GM18520 (cell line): ENCODE measurements at regions not wholly inside any gene's neighbourhood (a gene's known extent, or its start where the extent isn't known, plus 50 kb on each side); places are given as distances from the start of the nearest gene placed in this dataset.

Experiments
- ATAC-seq: cut with Tn5 transposase; IDR thresholded peaks from one replicate; pipeline ENCODE4 v1.9.1; 2021; ENCODE audit not compliant: unreplicated experiment

DNA sequence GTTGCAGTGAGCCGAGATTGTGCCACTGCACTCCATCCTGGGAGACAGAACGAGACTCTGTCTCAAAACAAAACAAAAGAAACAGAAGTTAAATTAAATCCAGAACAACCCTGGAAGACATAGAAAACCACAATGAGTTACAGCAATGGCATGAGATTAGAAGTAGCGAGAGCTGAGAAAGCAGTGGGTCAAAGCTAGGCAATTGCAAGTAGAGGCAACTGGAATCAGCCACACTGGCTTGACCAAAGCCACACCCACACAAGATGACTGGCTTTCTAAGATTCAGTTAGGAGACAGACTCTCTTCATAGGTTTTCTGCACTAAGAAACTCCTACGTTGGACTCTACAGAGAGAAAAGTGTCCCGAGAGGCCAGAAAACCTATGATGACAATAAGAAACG is 443.0 kb downstream of the GPM6A start:
- ATAC-seq = no peak

DNA sequence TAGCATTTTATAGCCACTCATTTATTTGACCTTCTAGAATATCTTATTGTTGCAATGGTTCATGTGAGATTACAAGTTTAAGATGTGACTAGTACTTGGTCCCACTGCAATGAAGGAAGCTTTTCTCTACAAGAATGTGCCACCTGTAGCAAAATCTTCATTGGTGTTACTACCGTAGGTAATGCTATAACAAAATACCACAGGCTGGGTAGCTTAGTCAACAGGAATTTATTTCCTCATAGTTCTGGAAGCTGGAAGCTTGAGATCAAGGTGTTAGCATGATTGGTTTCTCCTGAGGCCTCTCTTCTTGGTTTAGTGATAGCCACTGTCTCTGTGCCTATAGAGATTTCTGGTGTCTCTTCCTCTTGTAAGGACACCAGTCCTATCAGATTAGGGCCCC is 441.0 kb downstream of the GPM6A start:
- ATAC-seq = no peak

- no peak for ATAC-seq
Observed at GRCh38 chr4:175373031-175373430, 439.0 kb downstream of the GPM6A start.

DNA sequence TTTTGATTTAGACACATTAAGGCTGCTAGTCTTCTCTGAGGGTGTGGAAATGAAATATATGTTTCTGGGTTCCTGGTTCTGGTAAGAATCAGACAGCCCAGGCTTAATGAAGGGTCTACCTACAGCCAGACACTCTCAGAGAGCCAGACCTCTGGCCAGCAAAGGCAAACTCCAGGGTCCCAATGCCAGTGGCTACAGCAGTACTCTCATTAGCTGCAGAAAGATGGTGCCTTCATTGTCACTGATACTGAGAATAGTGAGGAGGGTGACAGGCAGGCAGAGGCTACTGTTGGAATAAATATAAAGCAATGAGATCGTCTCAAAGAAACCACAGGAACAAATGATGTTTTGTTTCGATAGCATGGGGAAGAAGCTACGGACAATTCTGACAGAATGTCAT is 437.6 kb downstream of the GPM6A start:
- no peak for ATAC-seq

DNA sequence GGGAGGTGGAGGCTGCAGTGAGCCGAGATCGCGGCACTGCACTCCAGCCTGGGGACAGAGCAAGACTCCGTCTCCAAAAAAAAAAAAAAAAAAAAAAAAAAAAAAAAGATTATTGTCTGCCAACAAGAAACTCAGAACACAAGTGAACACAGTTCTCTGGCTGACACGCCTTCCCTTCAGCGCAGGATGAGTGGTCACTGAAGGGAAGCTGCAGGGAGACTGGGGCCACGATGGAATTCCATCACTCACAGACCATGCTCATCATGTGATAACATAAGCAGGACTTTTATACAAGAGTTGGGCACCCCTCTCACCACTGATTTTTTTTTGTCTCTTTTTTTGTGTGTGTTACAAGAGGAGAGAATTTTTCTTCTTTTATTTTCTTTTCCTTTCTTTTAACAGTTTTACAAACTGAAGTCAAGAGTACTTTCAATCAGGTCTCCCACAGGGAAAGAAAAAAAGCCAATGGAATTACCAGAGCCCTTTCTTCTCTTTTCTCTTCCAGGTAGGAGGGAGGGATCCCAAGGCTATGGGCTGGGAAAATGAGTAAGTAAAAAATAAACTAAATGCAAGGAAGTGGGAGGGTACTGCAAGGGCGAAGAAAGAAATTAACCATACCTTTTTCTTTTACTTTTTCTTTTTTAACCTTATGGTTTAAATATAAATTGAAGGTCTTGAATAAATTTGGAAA is 435.6 kb downstream of the GPM6A start:
- ATAC-seq = no peak

- ATAC-seq = no peak
Observed at GRCh38 chr4:175377203-175377602, 434.9 kb downstream of the GPM6A start.

GRCh38 chr4:175378372-175378771 is 433.7 kb downstream of the GPM6A start:
- no peak for ATAC-seq

DNA sequence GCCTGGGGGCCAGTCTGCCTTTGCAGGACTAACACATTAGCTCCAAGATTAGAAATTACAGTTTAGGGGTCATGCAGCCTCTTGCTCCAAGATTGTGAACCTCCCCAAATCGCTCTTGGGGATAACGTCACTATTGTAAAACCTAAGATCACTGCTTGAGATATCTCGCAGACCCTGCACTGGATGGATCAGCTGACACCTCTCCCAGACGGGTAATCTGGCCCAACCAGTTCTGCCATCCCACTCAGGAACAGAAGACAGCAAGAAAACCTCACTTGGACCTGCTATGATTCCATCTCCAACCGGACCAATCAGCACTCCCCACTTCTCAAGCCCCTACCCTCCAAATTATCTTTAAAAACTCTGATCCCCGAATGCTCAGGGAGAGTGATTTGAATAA is 431.2 kb downstream of the GPM6A start:
- no peak for ATAC-seq

DNA sequence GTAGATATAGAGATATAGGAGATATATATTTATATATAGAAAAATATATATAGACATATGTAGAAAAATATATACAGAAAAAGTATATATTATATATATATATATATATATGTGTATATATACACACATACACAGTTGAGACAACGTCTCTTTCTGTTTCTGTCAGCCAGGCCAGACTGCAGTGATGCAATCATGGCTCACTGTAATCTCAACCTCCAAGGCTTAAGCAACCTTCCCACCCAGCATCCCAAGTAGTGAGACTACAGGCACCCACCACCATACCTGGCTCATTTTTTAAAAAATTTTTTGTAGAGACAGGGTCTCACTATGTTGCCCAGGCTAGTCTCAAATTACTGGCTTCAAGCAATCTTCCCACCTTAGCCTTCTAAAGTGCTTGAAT is 426.3 kb downstream of the GPM6A start:
- no peak for ATAC-seq

GRCh38 chr4:175386776-175387507 is 425.1 kb downstream of the GPM6A start:
- ATAC-seq = no peak

GRCh38 chr4:175394208-175394607 is 417.9 kb downstream of the GPM6A start:
- ATAC-seq = no peak

DNA sequence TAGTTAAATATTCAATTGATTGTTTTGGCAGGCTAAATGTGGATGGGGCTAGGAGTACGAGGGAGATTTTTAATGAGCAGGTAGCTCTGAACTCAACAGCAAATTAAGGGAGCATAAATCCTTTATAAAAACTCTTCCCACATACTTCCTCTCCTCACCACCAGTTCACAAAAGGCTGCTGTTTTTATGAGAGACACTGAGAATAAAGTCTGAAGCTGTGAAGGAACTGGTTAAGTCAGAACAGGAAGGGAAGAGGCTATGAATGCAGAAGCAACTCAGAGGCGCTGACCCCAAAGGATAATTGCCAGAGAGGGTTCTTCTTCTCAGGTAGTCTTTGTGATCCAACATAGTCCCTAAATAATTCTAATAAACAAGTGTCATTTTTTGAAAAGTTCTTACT is 406.1 kb downstream of the GPM6A start:
- ATAC-seq = no peak

DNA sequence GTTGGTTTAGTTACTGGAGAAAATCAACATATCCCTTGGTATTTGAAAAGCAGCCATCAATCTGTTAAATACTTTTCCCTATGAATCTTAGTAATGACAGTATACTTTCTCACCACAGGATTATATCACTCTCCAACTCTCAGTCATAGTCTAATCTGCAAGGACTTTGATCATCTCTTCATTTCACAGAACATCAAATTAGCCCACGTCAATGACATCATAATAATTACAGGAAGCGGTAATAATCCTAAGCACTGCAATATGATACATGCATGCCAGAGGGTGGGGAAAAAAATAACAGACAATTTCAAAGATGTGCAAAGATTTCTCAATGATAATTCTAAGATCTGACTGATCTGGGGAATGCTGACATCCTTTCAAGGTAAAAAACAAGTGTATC is 404.1 kb downstream of the GPM6A start:
- ATAC-seq = no peak

GRCh38 chr4:175411251-175411650 is 400.8 kb downstream of the GPM6A start:
- no peak for ATAC-seq

DNA sequence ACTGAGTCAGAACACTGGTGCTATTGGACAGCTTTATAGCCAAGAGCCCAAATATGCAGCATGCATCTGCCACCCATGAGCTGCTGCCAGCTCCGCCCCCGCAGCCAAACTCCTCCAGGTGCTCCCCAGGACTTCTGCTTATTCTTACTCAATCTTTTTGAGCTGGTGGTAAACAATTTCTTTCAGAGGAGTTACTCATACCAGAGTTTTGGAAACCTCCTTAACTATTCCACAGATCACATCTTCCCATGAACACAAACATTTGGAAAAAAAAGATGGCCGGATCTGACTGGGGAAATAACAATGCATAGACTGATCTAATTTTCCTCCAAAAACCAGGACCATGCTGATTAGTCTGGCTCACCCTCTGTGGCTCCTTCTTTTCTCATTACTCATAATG is 399.9 kb downstream of the GPM6A start:
- ATAC-seq = no peak

GRCh38 chr4:175412746-175413145 is 399.3 kb downstream of the GPM6A start:
- no peak for ATAC-seq

DNA sequence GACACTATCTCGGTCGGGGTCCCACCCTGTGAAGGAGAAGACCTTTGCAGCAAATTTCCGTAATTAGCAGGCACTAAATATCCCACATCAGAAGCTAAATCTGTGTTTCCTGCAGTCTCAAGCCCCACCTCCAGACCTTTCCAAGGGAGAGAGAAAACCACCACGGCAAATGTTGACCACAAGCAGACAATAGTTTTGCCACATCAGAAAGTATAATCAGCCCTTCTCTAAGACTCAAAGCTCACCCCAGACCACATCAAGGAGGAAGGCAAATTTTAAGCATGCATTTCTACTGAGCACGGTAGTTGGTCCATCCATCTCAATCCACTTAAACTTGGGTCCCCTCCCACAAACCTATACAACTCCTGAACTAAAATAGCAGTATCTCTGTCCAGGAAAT is 398.5 kb downstream of the GPM6A start:
- no peak for ATAC-seq

DNA sequence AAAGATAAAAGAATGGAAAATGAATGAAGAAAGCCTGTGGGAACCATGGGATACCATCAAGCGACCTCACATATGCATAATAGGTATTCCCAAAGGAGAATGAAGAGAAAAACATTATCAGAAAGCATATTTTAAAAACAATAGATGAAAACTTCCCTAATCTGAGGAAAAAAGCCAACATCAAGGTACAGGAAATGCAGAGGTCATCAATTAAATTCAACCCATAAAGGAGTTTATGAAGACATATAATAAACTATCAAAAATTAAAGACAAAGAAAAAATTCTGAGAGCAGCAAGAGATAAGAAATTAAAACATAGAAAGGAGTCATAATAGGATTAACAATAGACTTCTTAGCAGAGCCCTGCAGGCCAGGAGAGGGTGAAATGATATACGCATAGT is 397.5 kb downstream of the GPM6A start:
- ATAC-seq = no peak

GRCh38 chr4:175418516-175418915 is 393.5 kb downstream of the GPM6A start:
- ATAC-seq = no peak

DNA sequence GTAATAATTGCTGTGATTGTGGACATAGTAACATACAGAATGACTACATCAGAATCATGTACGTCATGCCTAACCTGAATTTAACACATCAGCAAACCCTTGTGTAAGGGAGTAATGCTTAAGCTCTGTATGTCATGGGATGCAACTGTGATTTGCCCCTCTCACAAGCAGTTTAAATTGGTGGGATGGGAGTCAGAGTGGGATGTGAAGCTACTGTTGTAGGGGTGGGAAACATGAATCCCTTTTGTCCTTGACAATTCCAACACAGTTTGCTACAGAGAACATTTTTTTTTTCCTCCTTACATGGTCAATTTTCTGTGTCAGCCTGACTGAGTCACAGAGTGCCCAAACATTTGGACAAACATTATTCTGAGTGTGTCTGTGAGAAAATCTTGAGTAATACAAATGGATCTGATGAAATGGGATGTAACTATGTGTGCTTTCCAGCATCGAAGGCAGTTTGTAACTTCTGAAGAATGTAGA is 392.8 kb downstream of the GPM6A start:
- no peak for ATAC-seq

- no peak for ATAC-seq
Observed at GRCh38 chr4:175421506-175421905, 390.6 kb downstream of the GPM6A start.

GRCh38 chr4:175422331-175422730 is 389.7 kb downstream of the GPM6A start:
- no peak for ATAC-seq

DNA sequence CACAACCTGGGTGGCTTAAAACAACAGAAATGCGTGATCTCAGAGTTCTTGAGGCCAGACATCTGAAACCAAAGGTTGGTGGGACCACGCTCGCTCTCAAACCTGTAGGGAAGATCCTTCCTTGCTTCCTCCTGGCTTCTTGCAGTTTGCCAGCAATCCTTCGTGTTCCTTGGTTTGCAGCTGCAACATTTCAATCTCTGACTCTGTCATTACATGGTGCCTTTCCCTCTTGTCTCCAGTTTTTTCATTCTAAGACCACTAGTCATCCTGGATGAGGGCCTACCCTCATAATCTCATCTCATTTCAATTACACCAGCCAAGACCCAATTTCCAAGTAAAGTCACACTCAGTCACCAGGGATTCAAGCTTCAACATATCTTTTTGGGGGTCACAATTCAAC is 388.0 kb downstream of the GPM6A start:
- ATAC-seq = no peak
